ENCODE measurements at regions not wholly inside any gene's neighbourhood (a gene's known extent, or its start where the extent isn't known, plus 50 kb on each side); places are given as distances from the start of the nearest gene placed in this dataset.

GRCh38 chr1:184843732-184844495 is 89.3 kb upstream of the EDEM3 start:
- no peaks in the 10 kb centered on the region for H3K79me2 ChIP-seq (replicated peaks; ENCODE audit: insufficient read depth)
- no peak overlapping the region for H3K27ac Mint-ChIP-seq

More at GRCh38 chr1:184843732-184844495, 89.3 kb upstream of the EDEM3 start:
- no peak overlapping the region for H2AFZ ChIP-seq
- Mint-ChIP-seq H3K9me3 (no peaks in the 10 kb centered on the region), H3K4me1 (peaks cover 7% of the 10 kb centered on the region; the same call in 2 of the 3 replicates), H3K4me3 (no peak overlapping the region), H3K36me3 (ENCODE audit: low read depth) (no peaks in the 10 kb centered on the region), H3K27me3 (ENCODE audit: insufficient read depth, low read depth, poor library complexity) (no peaks in the 10 kb centered on the region)
- no peaks in the 10 kb centered on the region for H3K9me2 ChIP-seq (ENCODE audit: insufficient read depth)
- H3K4me2 ChIP-seq = no peak overlapping the region
- H3F3A ChIP-seq (replicated peaks; ENCODE audit: low read depth) = no peaks in the 10 kb centered on the region
- no peak overlapping the region for H3K27ac ChIP-seq (ENCODE audit: low read depth)
- H3K27me3 ChIP-seq (ENCODE audit: insufficient read depth) = no peaks in the 10 kb centered on the region
- H3K36me3 ChIP-seq (ENCODE audit: insufficient read depth) = no peaks in the 10 kb centered on the region
- no peaks in the 10 kb centered on the region for H3K4me1 ChIP-seq (ENCODE audit: insufficient read depth)
- TF ChIP-seq CREB1 (CRISPR knock-in tag; IDR thresholded peaks at IDR 0.05; ENCODE audit: low read depth) = no peak
- TF ChIP-seq, protein P1, sequence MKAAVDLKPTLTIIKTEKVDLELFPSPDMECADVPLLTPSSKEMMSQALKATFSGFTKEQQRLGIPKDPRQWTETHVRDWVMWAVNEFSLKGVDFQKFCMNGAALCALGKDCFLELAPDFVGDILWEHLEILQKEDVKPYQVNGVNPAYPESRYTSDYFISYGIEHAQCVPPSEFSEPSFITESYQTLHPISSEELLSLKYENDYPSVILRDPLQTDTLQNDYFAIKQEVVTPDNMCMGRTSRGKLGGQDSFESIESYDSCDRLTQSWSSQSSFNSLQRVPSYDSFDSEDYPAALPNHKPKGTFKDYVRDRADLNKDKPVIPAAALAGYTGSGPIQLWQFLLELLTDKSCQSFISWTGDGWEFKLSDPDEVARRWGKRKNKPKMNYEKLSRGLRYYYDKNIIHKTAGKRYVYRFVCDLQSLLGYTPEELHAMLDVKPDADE (IDR thresholded peaks at IDR 0.05) = no peak
- no peak for TF ChIP-seq ZNF462 (CRISPR knock-in tag; IDR thresholded peaks at IDR 0.05)
- no peak for TF ChIP-seq EZH2phosphoT487 (IDR thresholded peaks at IDR 0.05; ENCODE audit: unreplicated experiment)
- TF ChIP-seq ZNF114 (CRISPR knock-in tag; IDR thresholded peaks at IDR 0.05) = no peak
- TF ChIP-seq, protein P2, sequence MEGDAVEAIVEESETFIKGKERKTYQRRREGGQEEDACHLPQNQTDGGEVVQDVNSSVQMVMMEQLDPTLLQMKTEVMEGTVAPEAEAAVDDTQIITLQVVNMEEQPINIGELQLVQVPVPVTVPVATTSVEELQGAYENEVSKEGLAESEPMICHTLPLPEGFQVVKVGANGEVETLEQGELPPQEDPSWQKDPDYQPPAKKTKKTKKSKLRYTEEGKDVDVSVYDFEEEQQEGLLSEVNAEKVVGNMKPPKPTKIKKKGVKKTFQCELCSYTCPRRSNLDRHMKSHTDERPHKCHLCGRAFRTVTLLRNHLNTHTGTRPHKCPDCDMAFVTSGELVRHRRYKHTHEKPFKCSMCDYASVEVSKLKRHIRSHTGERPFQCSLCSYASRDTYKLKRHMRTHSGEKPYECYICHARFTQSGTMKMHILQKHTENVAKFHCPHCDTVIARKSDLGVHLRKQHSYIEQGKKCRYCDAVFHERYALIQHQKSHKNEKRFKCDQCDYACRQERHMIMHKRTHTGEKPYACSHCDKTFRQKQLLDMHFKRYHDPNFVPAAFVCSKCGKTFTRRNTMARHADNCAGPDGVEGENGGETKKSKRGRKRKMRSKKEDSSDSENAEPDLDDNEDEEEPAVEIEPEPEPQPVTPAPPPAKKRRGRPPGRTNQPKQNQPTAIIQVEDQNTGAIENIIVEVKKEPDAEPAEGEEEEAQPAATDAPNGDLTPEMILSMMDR (conservative IDR thresholded peaks at IDR 0.05; ENCODE audit: low read depth in 2 of 2) = no peak
- no peak for TF ChIP-seq NANOG (IDR thresholded peaks at IDR 0.05; ENCODE audit: borderline replicate concordance)
- no peak for TF ChIP-seq POLR2AphosphoS5 (IDR thresholded peaks at IDR 0.05; ENCODE audit: low read depth)
- no peak for TF ChIP-seq EZH2 (IDR thresholded peaks at IDR 0.05; ENCODE audit: low read depth, unreplicated experiment)
- TF ChIP-seq JUNB (IDR thresholded peaks at IDR 0.05; ENCODE audit: unreplicated experiment) = no peak
- TF ChIP-seq STAT1 (IDR thresholded peaks at IDR 0.05; ENCODE audit: unreplicated experiment) = no peak
- TF ChIP-seq, protein P3, sequence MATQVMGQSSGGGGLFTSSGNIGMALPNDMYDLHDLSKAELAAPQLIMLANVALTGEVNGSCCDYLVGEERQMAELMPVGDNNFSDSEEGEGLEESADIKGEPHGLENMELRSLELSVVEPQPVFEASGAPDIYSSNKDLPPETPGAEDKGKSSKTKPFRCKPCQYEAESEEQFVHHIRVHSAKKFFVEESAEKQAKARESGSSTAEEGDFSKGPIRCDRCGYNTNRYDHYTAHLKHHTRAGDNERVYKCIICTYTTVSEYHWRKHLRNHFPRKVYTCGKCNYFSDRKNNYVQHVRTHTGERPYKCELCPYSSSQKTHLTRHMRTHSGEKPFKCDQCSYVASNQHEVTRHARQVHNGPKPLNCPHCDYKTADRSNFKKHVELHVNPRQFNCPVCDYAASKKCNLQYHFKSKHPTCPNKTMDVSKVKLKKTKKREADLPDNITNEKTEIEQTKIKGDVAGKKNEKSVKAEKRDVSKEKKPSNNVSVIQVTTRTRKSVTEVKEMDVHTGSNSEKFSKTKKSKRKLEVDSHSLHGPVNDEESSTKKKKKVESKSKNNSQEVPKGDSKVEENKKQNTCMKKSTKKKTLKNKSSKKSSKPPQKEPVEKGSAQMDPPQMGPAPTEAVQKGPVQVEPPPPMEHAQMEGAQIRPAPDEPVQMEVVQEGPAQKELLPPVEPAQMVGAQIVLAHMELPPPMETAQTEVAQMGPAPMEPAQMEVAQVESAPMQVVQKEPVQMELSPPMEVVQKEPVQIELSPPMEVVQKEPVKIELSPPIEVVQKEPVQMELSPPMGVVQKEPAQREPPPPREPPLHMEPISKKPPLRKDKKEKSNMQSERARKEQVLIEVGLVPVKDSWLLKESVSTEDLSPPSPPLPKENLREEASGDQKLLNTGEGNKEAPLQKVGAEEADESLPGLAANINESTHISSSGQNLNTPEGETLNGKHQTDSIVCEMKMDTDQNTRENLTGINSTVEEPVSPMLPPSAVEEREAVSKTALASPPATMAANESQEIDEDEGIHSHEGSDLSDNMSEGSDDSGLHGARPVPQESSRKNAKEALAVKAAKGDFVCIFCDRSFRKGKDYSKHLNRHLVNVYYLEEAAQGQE (IDR thresholded peaks at IDR 0.05; ENCODE audit: unreplicated experiment) = no peak
- no peak for TF ChIP-seq ZNF331 (CRISPR knock-in tag; IDR thresholded peaks at IDR 0.05; ENCODE audit: low read depth)
- H3K4me3 ChIP-seq = no peak overlapping the region
- H4K20me1 ChIP-seq (replicated peaks; ENCODE audit: insufficient read depth) = 0 out of 2 replicates have a peak, but pooled peaks cover 3% of the 10 kb centered on the region
- ATAC-seq (no peak), DNase-seq (ENCODE audit: low spot score) (no peak)
